Mesodermal cell (in vitro differentiated cells): ENCODE measurements at regions not wholly inside any gene's neighbourhood (a gene's known extent, or its start where the extent isn't known, plus 50 kb on each side); places are given as distances from the start of the nearest gene placed in this dataset.

ENCODE experiments used
- H3K27ac ChIP-seq: 2 replicates; pipeline ENCODE4 v1.7.0; 2013; ENCODE audit warnings: mild to moderate bottlenecking, low read depth, low read length, moderate library complexity; ENCODE audit not compliant: severe bottlenecking
- H3K36me3 ChIP-seq: 2 replicates; pipeline ENCODE4 v1.7.1; 2013; ENCODE audit warnings: mild to moderate bottlenecking, low read length, moderate library complexity; ENCODE audit not compliant: control insufficient read depth, insufficient read depth
- H3K4me1 ChIP-seq: one replicate; pipeline ENCODE4 v1.7.1; 2013; ENCODE audit warnings: mild to moderate bottlenecking, low read length; ENCODE audit not compliant: insufficient read depth, control insufficient read depth, poor library complexity, severe bottlenecking
- H3K4me3 ChIP-seq: 2 replicates; pipeline ENCODE4 v1.7.0; 2013; ENCODE audit warnings: low read length, control low read depth, mild to moderate bottlenecking; ENCODE audit not compliant: insufficient read depth, poor library complexity, severe bottlenecking; ENCODE audit errors: extremely low read depth
- H3K9me3 ChIP-seq: 2 replicates; pipeline ENCODE4 v1.7.1; 2013; ENCODE audit warnings: mild to moderate bottlenecking, low read length, moderate library complexity; ENCODE audit not compliant: control insufficient read depth
- WGBS, 2 experiments: methylation state at CpG; one replicate each; pipeline ENCODE4 v1.1.5; 2013; ENCODE audit warnings: missing lambda C conversion rate in 2 of 2; ENCODE audit not compliant: insufficient coverage in 2 of 2; 5-methylcytosine and 5-hydroxymethylcytosine counted together

GRCh38 chr2:100716581-100716980, 103.4 kb upstream of the NPAS2 start:
- Histone ChIP-seq H3K27ac (no peak overlapping the region), H3K4me3 (no peak overlapping the region), H3K36me3 (no peaks in the 10 kb centered on the region), H3K4me1 (no peaks in the 10 kb centered on the region), H3K9me3 (no peaks in the 10 kb centered on the region)
- WGBS, 2 experiments: 80% methylated on average over 1 of the region's 2 CpGs; no CpG with 5 or more reads in 1 of the 2 experiments

- Histone ChIP-seq H3K4me3 (no peak overlapping the region), H3K4me1 (no peaks in the 10 kb centered on the region), H3K27ac (no peak overlapping the region), H3K36me3 (no peaks in the 10 kb centered on the region), H3K9me3 (no peaks in the 10 kb centered on the region)
- WGBS, 2 experiments: 60 to 80% methylated on average over 1 to 2 of the region's 3 CpGs
Measured at GRCh38 chr2:100718065-100718629, 101.8 kb upstream of the NPAS2 start.

DNA sequence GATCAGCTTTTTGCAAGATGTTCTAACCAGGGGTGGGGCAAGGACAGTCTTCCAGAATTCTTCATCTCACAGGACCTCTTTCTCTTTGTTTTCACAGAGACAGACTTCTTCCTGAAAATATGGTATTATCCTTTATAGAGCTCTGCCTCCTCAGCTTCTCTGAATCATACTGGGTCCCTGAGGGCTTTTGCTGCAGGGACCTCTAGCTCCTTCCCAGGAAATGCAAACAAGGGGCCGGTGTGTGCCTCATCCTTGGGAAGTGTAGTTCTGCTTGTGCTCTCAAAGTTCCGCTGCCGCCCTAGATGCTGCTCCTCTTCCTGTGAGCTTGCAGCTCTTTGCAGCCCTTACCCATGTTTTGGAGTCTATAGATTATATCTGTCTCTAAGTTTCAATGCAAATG, 99.5 kb upstream of the NPAS2 start:
- no peaks in the 10 kb centered on the region for H3K36me3 ChIP-seq
- 56 to 100% methylated on average over 1 to 2 of the region's 3 CpGs for WGBS, 2 experiments
- H3K4me1 ChIP-seq: no peaks in the 10 kb centered on the region
- H3K9me3 ChIP-seq: no peaks in the 10 kb centered on the region
- H3K27ac ChIP-seq: no peak overlapping the region
- no peak overlapping the region for H3K4me3 ChIP-seq

DNA sequence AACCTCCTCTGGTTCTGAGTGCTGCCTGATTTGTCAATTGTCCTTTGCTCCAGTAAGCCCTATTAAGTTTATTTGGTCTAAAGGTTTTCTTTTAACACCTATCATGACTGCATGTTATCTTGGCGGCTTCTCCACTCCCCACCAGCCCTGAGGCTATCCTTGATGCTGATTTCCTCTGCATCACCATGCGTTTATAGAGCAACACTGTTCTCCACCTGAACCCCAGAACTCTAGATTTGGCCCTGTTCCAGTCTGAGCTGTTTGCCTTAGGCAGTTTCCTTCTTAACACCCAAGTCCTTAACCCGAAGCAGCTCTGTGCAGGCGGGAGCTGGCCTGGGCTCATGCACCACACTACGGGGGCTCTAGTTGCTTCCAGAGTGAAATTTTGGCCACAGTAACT, 98.2 kb upstream of the NPAS2 start:
- H3K4me1 ChIP-seq: no peaks in the 10 kb centered on the region
- no peak overlapping the region for H3K4me3 ChIP-seq
- no peak overlapping the region for H3K27ac ChIP-seq
- H3K36me3 ChIP-seq: no peaks in the 10 kb centered on the region
- WGBS, 2 experiments: 82 to 87% methylated on average over 5 of the region's 5 CpGs
- no peaks in the 10 kb centered on the region for H3K9me3 ChIP-seq

DNA sequence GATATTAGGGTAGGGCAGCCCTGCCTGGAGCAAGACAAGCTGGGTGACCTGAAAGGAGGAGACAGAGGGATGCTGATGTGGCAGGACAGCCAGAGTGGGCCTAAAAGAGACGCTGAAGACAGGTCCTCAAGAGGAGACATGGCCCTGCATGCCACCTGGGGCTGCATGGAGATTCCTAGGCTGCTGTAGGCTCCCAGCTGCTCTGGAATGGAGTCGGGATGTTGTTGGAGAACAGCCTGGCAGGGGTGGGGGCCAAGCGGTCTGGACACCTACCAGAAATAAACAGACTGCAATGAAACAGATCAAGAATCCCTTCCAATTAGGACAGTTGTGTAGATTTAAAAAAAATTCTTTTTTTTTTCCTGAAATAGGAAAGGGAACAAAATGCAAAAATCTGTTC, 97.8 kb upstream of the NPAS2 start:
- Histone ChIP-seq H3K36me3 (no peaks in the 10 kb centered on the region), H3K27ac (no peak overlapping the region), H3K4me3 (no peak overlapping the region), H3K4me1 (no peaks in the 10 kb centered on the region), H3K9me3 (no peaks in the 10 kb centered on the region)
- WGBS, 2 experiments: 94% methylated on average over 3 of the region's 3 CpGs; no CpG with 5 or more reads in 1 of the 2 experiments

DNA sequence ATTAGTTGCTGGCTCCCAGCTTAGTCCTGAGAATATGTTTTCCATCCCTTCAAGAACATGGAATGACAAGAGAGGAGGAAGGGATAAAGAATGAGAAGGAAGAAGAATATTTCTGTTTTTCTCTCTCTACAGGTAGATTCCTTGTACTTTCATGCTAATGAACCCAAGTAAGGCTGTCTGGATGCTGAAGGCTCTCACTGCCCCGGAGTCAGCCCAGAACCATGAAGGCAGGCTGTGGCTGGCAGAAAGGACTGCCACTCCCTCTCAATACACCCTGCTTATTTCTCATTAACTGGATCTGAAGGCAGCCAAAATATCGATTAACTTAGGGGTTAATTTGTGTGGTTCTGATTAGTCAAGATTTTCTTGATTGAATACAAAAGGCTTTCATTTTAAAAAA, 93.1 kb upstream of the NPAS2 start:
- H3K27ac ChIP-seq: no peak overlapping the region
- H3K4me3 ChIP-seq: no peak overlapping the region
- no peaks in the 10 kb centered on the region for H3K9me3 ChIP-seq
- WGBS, 2 experiments: 43% methylated on average over 1 of the region's 2 CpGs; no CpG with 5 or more reads in 1 of the 2 experiments
- no peaks in the 10 kb centered on the region for H3K4me1 ChIP-seq
- no peaks in the 10 kb centered on the region for H3K36me3 ChIP-seq

DNA sequence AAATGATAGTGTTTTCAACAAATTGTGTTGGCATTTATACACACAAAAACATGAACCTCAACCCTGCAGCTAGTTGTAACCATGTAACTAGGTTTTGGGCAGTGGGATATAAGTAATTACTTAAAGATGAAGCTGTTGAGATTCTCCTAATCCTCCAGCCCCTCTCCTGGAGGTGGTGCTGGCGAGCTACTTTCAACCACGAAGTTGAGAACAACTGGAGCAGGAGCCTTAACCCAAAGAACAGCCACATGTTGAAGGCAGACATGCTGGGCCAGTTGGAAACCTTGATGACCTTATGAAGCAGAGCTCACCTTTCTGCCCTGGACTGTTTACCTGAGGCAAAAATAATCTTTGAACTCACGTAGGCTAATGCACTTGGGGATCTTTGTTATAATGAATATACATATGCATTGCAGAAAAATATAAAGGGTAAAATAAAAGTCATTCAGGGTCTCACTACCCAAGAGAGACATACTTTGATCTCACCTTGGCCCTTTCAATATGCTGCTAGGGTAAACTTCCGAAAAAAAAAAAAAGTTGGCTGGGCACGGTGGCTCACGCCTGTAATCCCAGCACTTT, 89.6 kb upstream of the NPAS2 start:
- H3K4me3 ChIP-seq: no peak overlapping the region
- no peaks in the 10 kb centered on the region for H3K4me1 ChIP-seq
- no peaks in the 10 kb centered on the region for H3K9me3 ChIP-seq
- no peak overlapping the region for H3K27ac ChIP-seq
- H3K36me3 ChIP-seq: no peaks in the 10 kb centered on the region
- 0 to 29% methylated on average over 2 of the region's 6 CpGs for WGBS, 2 experiments

- H3K9me3 ChIP-seq: no peaks in the 10 kb centered on the region
- WGBS, 2 experiments: 83 to 97% methylated on average over 3 of the region's 3 CpGs
- no peak overlapping the region for H3K27ac ChIP-seq
- no peak overlapping the region for H3K4me3 ChIP-seq
- H3K4me1 ChIP-seq: no peaks in the 10 kb centered on the region
- no peaks in the 10 kb centered on the region for H3K36me3 ChIP-seq
Measured at GRCh38 chr2:100731535-100731981, 88.4 kb upstream of the NPAS2 start.

- H3K9me3 ChIP-seq: no peaks in the 10 kb centered on the region
- no peak overlapping the region for H3K4me3 ChIP-seq
- WGBS, 2 experiments: 41 to 45% methylated on average over 9 to 11 of the region's 11 CpGs
- H3K27ac ChIP-seq: no peak overlapping the region
- no peaks in the 10 kb centered on the region for H3K4me1 ChIP-seq
- H3K36me3 ChIP-seq: no peaks in the 10 kb centered on the region
Measured at GRCh38 chr2:100733391-100734187, 86.3 kb upstream of the NPAS2 start.

DNA sequence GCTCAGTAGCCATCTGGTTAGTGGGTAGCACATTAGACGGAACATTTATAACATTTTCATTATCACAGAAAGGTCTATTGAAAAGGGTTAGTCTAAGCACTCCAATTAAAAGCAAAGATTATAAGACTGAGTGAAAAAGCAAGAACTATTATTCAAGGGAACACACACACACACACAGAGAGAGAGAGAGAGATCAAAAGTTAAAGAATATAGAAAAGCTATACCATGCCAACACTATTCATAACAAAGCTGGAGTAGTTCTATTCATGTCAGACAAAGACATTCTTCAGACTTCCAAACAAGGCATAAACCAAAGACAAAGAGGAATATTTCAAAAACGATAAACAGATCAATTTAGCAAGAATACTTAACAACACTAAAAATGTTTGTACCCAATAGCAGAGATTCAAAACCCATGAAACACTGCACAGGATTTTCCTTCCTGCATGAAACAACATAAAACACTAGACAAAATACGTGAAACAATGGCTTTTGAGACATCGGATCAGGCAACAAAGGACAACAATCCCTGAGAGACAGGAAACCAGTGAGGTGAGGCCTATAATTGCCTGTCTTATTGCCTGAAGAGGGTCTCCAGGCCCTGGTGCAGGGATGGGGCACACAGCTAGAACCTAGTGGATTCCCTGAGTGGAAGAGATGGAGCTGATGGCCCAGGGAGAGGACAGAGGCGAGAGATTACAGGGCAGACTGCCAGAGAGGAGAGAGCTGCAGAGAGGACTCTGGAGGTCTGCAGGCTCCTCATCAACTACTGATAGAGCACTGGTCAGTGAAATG, 83.6 kb upstream of the NPAS2 start:
- no peaks in the 10 kb centered on the region for H3K36me3 ChIP-seq
- 88 to 92% methylated on average over 4 of the region's 5 CpGs for WGBS, 2 experiments
- H3K4me1 ChIP-seq: no peaks in the 10 kb centered on the region
- no peak overlapping the region for H3K27ac ChIP-seq
- H3K4me3 ChIP-seq: no peak overlapping the region
- H3K9me3 ChIP-seq: no peaks in the 10 kb centered on the region
